MM.1S (cell line): ENCODE measurements at regions not wholly inside any gene's neighbourhood (a gene's known extent, or its start where the extent isn't known, plus 50 kb on each side); places are given as distances from the start of the nearest gene placed in this dataset.

ENCODE experiments used
- DNase-seq: peaks from one replicate; pipeline ENCODE4 v3.0.0-alpha.2; 2015
- H2AFZ ChIP-seq: fragments of 300-600 bp; sonication (generic); 2 replicates; pipeline ENCODE4 v1.6.0; 2016; ENCODE audit warnings: antibody characterized with exemption, low read length
- H3F3A ChIP-seq: fragments of 300-600 bp; sonication (generic); 2 replicates; pipeline ENCODE4 v1.6.1; 2016; ENCODE audit warnings: mild to moderate bottlenecking, antibody characterized with exemption, low read length, moderate library complexity, mixed read lengths; ENCODE audit not compliant: insufficient read depth
- H3K27ac ChIP-seq: fragments of 300-600 bp; sonication (generic); 2 replicates; pipeline ENCODE4 v1.5.1; 2016; ENCODE audit warnings: mild to moderate bottlenecking, low read length
- H3K27me3 ChIP-seq: fragments of 300-600 bp; sonication (generic); replicated peaks from 2 replicates; pipeline ENCODE4 v1.6.0; 2016; ENCODE audit warnings: low read length; ENCODE audit not compliant: insufficient read depth
- H3K36me3 ChIP-seq: fragments of 300-600 bp; sonication (generic); replicated peaks from 2 replicates; pipeline ENCODE4 v1.6.1; 2016; ENCODE audit warnings: mild to moderate bottlenecking, low read length, mixed read lengths; ENCODE audit not compliant: insufficient read depth
- H3K4me1 ChIP-seq: fragments of 300-600 bp; sonication (generic); 2 replicates; pipeline ENCODE4 v1.6.1; 2016; ENCODE audit warnings: low read length, mixed read lengths
- H3K4me2 ChIP-seq: fragments of 300-600 bp; sonication (generic); 2 replicates; pipeline ENCODE4 v1.6.0; 2016; ENCODE audit warnings: low read depth, low read length
- H3K4me3 ChIP-seq: fragments of 300-600 bp; sonication (generic); 2 replicates; pipeline ENCODE4 v1.5.1; 2016; ENCODE audit warnings: low read length, mixed read lengths
- H3K79me2 ChIP-seq: fragments of 300-600 bp; sonication (generic); 2 replicates; pipeline ENCODE4 v1.6.1; 2016; ENCODE audit warnings: mixed run types, low read length, mixed read lengths
- H3K9ac ChIP-seq: fragments of 300-600 bp; sonication (generic); 2 replicates; pipeline ENCODE4 v1.6.1; 2016; ENCODE audit warnings: low read length, mixed read lengths
- H3K9me2 ChIP-seq: fragments of 300-600 bp; sonication (generic); replicated peaks from 2 replicates; pipeline ENCODE4 v1.6.1; 2016; ENCODE audit warnings: mild to moderate bottlenecking, low read length, mixed read lengths; ENCODE audit not compliant: insufficient read depth
- H3K9me3 ChIP-seq: fragments of 300-600 bp; sonication (generic); replicated peaks from 2 replicates; pipeline ENCODE4 v1.6.1; 2016; ENCODE audit warnings: mild to moderate bottlenecking, low read length, mixed read lengths; ENCODE audit not compliant: insufficient read depth
- H4K20me1 ChIP-seq: fragments of 300-600 bp; sonication (generic); 2 replicates; pipeline ENCODE4 v1.6.1; 2016; ENCODE audit warnings: mild to moderate bottlenecking, low read length, moderate library complexity, mixed read lengths; ENCODE audit not compliant: insufficient read depth
- EZH2 ChIP-seq: fragments of 300-600 bp; sonication (generic); optimal IDR thresholded peaks from 2 replicates; pipeline ENCODE3; 2017; ENCODE audit warnings: low read depth, mild to moderate bottlenecking, antibody characterized with exemption, low read length, mixed read lengths
- EZH2phosphoT487 ChIP-seq: fragments of 300-600 bp; sonication (generic); IDR thresholded peaks from 2 replicates; pipeline ENCODE4 v1.6.1; 2018; ENCODE audit warnings: antibody characterized with exemption, low read length
- TF ChIP-seq, protein P1 (sequence below): fragments of 300-600 bp; sonication (generic); IDR thresholded peaks from 2 replicates; pipeline ENCODE4 v1.5.1; 2016; ENCODE audit warnings: antibody characterized with exemption, low read length, mixed read lengths

DNA sequence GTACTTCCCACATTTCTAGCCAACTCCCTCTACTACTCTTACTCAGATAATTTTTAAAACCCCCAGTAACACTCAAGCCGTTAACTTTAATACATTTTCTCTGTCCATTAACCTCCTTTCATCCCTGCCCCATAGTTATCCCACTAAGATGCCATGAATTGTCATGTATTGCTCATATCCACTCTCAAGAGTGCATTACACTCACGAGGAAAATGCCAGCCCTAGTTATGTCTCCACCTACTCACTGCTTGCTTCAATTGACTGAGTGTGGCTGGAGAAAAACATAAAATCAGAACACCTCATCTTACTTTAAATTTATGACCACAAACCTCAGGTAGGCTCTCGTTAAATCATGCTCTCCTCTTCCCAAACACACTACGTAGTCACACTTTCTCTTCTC lies 324.1 kb upstream of the NPSR1 start:
- H3K9me2 ChIP-seq = no peaks in the 10 kb centered on the region
- H3K27ac ChIP-seq = no peak overlapping the region
- no peak overlapping the region for H3K9ac ChIP-seq
- no peaks in the 10 kb centered on the region for H3K27me3 ChIP-seq
- no peaks in the 10 kb centered on the region for H3K9me3 ChIP-seq
- H3K79me2 ChIP-seq = no peaks in the 10 kb centered on the region
- no peak for DNase-seq
- no peaks in the 10 kb centered on the region for H3F3A ChIP-seq
- no peak overlapping the region for H2AFZ ChIP-seq
- no peaks in the 10 kb centered on the region for H4K20me1 ChIP-seq
- no peaks in the 10 kb centered on the region for H3K36me3 ChIP-seq
- no peak overlapping the region for H3K4me2 ChIP-seq
- no peaks in the 10 kb centered on the region for H3K4me1 ChIP-seq
- TF ChIP-seq, protein P1, sequence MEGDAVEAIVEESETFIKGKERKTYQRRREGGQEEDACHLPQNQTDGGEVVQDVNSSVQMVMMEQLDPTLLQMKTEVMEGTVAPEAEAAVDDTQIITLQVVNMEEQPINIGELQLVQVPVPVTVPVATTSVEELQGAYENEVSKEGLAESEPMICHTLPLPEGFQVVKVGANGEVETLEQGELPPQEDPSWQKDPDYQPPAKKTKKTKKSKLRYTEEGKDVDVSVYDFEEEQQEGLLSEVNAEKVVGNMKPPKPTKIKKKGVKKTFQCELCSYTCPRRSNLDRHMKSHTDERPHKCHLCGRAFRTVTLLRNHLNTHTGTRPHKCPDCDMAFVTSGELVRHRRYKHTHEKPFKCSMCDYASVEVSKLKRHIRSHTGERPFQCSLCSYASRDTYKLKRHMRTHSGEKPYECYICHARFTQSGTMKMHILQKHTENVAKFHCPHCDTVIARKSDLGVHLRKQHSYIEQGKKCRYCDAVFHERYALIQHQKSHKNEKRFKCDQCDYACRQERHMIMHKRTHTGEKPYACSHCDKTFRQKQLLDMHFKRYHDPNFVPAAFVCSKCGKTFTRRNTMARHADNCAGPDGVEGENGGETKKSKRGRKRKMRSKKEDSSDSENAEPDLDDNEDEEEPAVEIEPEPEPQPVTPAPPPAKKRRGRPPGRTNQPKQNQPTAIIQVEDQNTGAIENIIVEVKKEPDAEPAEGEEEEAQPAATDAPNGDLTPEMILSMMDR = no peak
- TF ChIP-seq EZH2 (no peak), EZH2phosphoT487 (no peak)
- H3K4me3 ChIP-seq = no peak overlapping the region

DNA sequence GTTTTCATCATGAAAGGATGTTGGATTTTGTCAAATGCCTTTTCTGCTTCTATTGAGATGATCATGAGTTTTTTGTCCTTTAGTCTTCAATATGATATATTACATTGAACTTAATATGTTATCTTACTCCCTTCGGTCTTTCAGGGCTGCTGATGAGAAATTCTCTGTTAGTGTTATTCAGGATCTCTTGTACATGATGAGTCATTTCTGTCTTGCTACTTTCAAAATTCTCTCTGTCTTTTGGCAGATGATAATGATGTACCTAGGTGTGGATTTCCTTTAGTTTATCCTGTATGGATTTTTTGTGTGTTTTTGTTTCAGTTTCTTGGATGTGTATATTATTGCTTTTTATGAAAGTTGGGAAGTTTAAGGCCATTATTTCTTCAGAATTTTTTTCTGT lies 320.9 kb upstream of the NPSR1 start:
- H3K27ac ChIP-seq = no peak overlapping the region
- no peaks in the 10 kb centered on the region for H3K79me2 ChIP-seq
- H3K4me2 ChIP-seq = no peak overlapping the region
- no peaks in the 10 kb centered on the region for H3F3A ChIP-seq
- H3K9me3 ChIP-seq = no peaks in the 10 kb centered on the region
- no peak overlapping the region for H2AFZ ChIP-seq
- DNase-seq = no peak
- H3K9me2 ChIP-seq = no peaks in the 10 kb centered on the region
- no peak overlapping the region for H3K4me3 ChIP-seq
- no peaks in the 10 kb centered on the region for H4K20me1 ChIP-seq
- no peaks in the 10 kb centered on the region for H3K4me1 ChIP-seq
- no peak overlapping the region for H3K9ac ChIP-seq
- H3K36me3 ChIP-seq = no peaks in the 10 kb centered on the region
- TF ChIP-seq, protein P1 = no peak
- TF ChIP-seq EZH2phosphoT487 (no peak), EZH2 (no peak)
- H3K27me3 ChIP-seq = no peaks in the 10 kb centered on the region

DNA sequence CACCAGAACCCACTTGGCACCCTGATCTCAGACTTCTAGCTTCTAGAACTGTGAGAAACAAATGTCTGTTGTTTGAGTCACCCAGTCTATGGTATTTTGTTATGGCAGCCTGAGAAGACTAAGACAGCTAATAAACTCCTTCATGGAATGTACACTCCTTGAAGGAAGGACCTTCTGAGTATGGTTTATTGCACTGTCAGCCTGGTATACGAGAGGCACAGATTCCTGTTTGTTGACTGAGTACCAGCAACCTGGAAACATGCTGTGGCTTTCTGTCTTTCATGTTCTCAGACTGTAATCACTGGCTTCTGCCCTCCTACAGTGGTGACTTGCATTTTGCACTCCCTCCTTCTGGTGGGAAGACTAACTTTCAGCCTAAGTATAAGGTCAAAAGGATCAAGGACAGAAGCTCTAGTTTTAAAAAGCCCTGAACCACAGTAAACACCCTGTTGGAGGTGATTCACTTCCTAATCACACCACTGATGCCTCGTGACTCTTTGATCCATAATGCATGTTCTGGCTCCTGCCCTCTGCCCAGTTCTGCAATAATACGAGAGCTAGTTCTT lies 319.0 kb upstream of the NPSR1 start:
- Histone ChIP-seq H3K9ac (no peak overlapping the region), H3K4me3 (no peak overlapping the region), H3K4me1 (no peaks in the 10 kb centered on the region), H3K4me2 (no peak overlapping the region), H4K20me1 (no peaks in the 10 kb centered on the region), H3F3A (no peaks in the 10 kb centered on the region), H3K9me2 (no peaks in the 10 kb centered on the region), H3K27me3 (no peaks in the 10 kb centered on the region), H2AFZ (no peak overlapping the region), H3K27ac (no peak overlapping the region), H3K9me3 (no peaks in the 10 kb centered on the region), H3K79me2 (no peaks in the 10 kb centered on the region), H3K36me3 (no peaks in the 10 kb centered on the region)
- TF ChIP-seq, protein P1 = no peak
- TF ChIP-seq EZH2phosphoT487 = no peak
- no peak for TF ChIP-seq EZH2
- no peak for DNase-seq
